HepG2 (cell line): ENCODE measurements at regions not wholly inside any gene's neighbourhood (a gene's known extent, or its start where the extent isn't known, plus 50 kb on each side); places are given as distances from the start of the nearest gene placed in this dataset.

ENCODE experiments used
- ATAC-seq: fragments of 200-7000 bp; cut with Tn5 transposase; 3 replicates; pipeline ENCODE4 v1.9.1; 2020; ENCODE audit warnings: mild to moderate bottlenecking, moderate library complexity
- BruUV-seq: library from RNA; stranded (reverse); fragments of 400-500 nt; replicated peaks from 2 replicates; lab custom pipeline; 2021; lab: Mats Ljungman, UMichigan
- CTCF ChIA-PET: fragments of 300-600 bp; formaldehyde crosslinking; extraction: SDS; loops from one replicate; lab custom pipeline; 2021; ENCODE audit warnings: low total read pairs, inconsistent platforms, low intra/inter-chr PET ratio; lab: Yijun Ruan, JAX
- POLR2A ChIA-PET: fragments of 350-600 bp; sonication (Branson Sonifier 250); formaldehyde crosslinking; loops from one replicate; lab custom pipeline; 2020; ENCODE audit warnings: antibody characterized with exemption, inconsistent platforms; lab: Yijun Ruan, JAX
- DNase-seq: peaks from one replicate; pipeline ENCODE4 v3.0.0-alpha.2; 2015; ENCODE audit warnings: low spot score
- FAIRE-seq: peaks from 3 replicates; lab custom pipeline; 2011; peaks lifted over from hg19 to GRCh38; lab: Jason Lieb, UNC
- H2AFZ ChIP-seq: one replicate; pipeline ENCODE4 v1.6.1; 2011; ENCODE audit warnings: low read length, inconsistent platforms
- H3K27ac ChIP-seq: fragments of 300-600 bp; 3 replicates; pipeline ENCODE4 v1.8.0; 2011; ENCODE audit warnings: mixed run types, mild to moderate bottlenecking, mixed read lengths, low read length, inconsistent platforms; ENCODE audit not compliant: insufficient read depth; ENCODE audit errors: extremely low read length
- H3K27me3 ChIP-seq, 2 experiments: fragments of 200-600 bp in 1 of 2; 2 replicates in 1 of 2; 3 replicates in 1 of 2; pipeline versions ENCODE4 v1.6.0 to v1.8.0; 2011; ENCODE audit warnings: low read length in 2 of 2, mild to moderate bottlenecking in 2 of 2, moderate library complexity in 2 of 2, inconsistent platforms in 1 of 2; ENCODE audit not compliant: insufficient read depth in 2 of 2, control insufficient read depth in 1 of 2
- H3K36me3 ChIP-seq, 2 experiments: fragments of 200-600 bp in 1 of 2; replicated peaks in 1 of 2; 2 replicates in 1 of 2; 3 replicates in 1 of 2; pipeline versions ENCODE4 v1.5.1 to v1.8.0; 2011; ENCODE audit warnings: low read length in 2 of 2, inconsistent platforms in 1 of 2; ENCODE audit not compliant: insufficient read depth in 2 of 2, control insufficient read depth in 1 of 2
- H3K4me1 ChIP-seq: 2 replicates; pipeline ENCODE4 v1.5.1; 2012; ENCODE audit warnings: low read length, inconsistent platforms; ENCODE audit not compliant: insufficient read depth
- H3K4me2 ChIP-seq: 2 replicates; pipeline ENCODE4 v1.6.0; 2011; ENCODE audit warnings: low read depth, low read length, inconsistent platforms
- H3K4me3 ChIP-seq, 3 experiments: fragments of 200-600 bp in 1 of 3; sonication (generic), shearing (Covaris generic) in 1 of 3; replicated peaks in 1 of 3; 2 replicates each; pipeline ENCODE4 v1.5.1; 2011 to 2016; ENCODE audit warnings: low read length in 3 of 3, inconsistent platforms in 2 of 3, low read depth in 2 of 3, mild to moderate bottlenecking in 2 of 3, control low read depth in 1 of 3, mixed read lengths in 1 of 3; ENCODE audit not compliant: insufficient read depth in 1 of 3
- H3K79me2 ChIP-seq: one replicate; pipeline ENCODE4 v1.6.1; 2011; ENCODE audit warnings: low read length, inconsistent platforms; ENCODE audit not compliant: insufficient read depth
- H3K9ac ChIP-seq: 2 replicates; pipeline ENCODE4 v1.6.0; 2011; ENCODE audit warnings: mild to moderate bottlenecking, low read depth, low read length, inconsistent platforms; ENCODE audit not compliant: insufficient read depth
- H3K9me3 ChIP-seq: 2 replicates; pipeline ENCODE4 v1.5.1; 2012; ENCODE audit warnings: mild to moderate bottlenecking, low read length
- H4K20me1 ChIP-seq: 2 replicates; pipeline ENCODE4 v1.6.0; 2011; ENCODE audit warnings: inconsistent platforms, mild to moderate bottlenecking, low read length, moderate library complexity; ENCODE audit not compliant: insufficient read depth
- ARHGAP35 ChIP-seq: sonication (generic); formaldehyde crosslinking; IDR thresholded peaks from 2 replicates; pipeline ENCODE4 v1.9.0; 2022; ENCODE audit warnings: mild to moderate bottlenecking, inconsistent platforms, moderate library complexity, missing genetic modification reagents, borderline replicate concordance
- CENPT ChIP-seq: sonication (generic); formaldehyde crosslinking; IDR thresholded peaks from 2 replicates; pipeline ENCODE4 v1.8.0; 2022; ENCODE audit warnings: low read depth, mild to moderate bottlenecking, moderate library complexity, missing genetic modification reagents
- DDIT3 ChIP-seq: sonication (generic); formaldehyde crosslinking; IDR thresholded peaks from 2 replicates; pipeline ENCODE4 v1.4.0; 2020; ENCODE audit warnings: mild to moderate bottlenecking, missing genetic modification reagents
- DMTF1 ChIP-seq: sonication (generic); formaldehyde crosslinking; IDR thresholded peaks from 2 replicates; pipeline ENCODE4 v1.4.0; 2020; ENCODE audit warnings: mild to moderate bottlenecking, missing genetic modification reagents
- GFI1 ChIP-seq: sonication (generic); formaldehyde crosslinking; IDR thresholded peaks from 2 replicates; pipeline ENCODE4 v1.5.0; 2020; ENCODE audit warnings: missing genetic modification reagents, mild to moderate bottlenecking, borderline replicate concordance
- GTF3A ChIP-seq: sonication (generic); formaldehyde crosslinking; conservative IDR thresholded peaks from 2 replicates; pipeline ENCODE4 v1.4.0; 2020; ENCODE audit warnings: mild to moderate bottlenecking, missing genetic modification reagents
- MZF1 ChIP-seq: sonication (generic); formaldehyde crosslinking; IDR thresholded peaks from 2 replicates; pipeline ENCODE4 v1.8.1; 2023; ENCODE audit warnings: mild to moderate bottlenecking, missing genetic modification reagents, borderline replicate concordance
- NFKBIZ ChIP-seq: IDR thresholded peaks from 2 replicates; pipeline ENCODE4 v1.6.1; 2018; ENCODE audit warnings: missing genetic modification reagents, missing compliant biosample characterization
- NFYB ChIP-seq: sonication (generic); formaldehyde crosslinking; IDR thresholded peaks from 2 replicates; pipeline ENCODE4 v1.4.0; 2020; ENCODE audit warnings: missing genetic modification reagents
- RELA ChIP-seq: sonication (generic); formaldehyde crosslinking; IDR thresholded peaks from 2 replicates; pipeline ENCODE4 v1.4.0; 2020; ENCODE audit warnings: missing genetic modification reagents
- SOX5 ChIP-seq: IDR thresholded peaks from 2 replicates; pipeline ENCODE4 v1.6.1; 2016; ENCODE audit warnings: borderline replicate concordance
- ZNF207 ChIP-seq: fragments of 450-650 bp; IDR thresholded peaks from 2 replicates; pipeline ENCODE4 v1.6.1; 2016; ENCODE audit warnings: antibody characterized with exemption, borderline replicate concordance
- ZNF275 ChIP-seq: sonication (generic); formaldehyde crosslinking; IDR thresholded peaks from 2 replicates; pipeline ENCODE4 v1.8.0; 2022; ENCODE audit warnings: missing genetic modification reagents, mild to moderate bottlenecking, inconsistent platforms, borderline replicate concordance
- in situ Hi-C: cut with HindIII; loops from 2 replicates; pipeline ENCODE4 v1.10.0; 2017; ENCODE audit warnings: low pct_unique_long_range_greater_than_20kb; ENCODE audit not compliant: extremely low pct_ligation_motif_present
- intact Hi-C: fragments of 100-400 bp; cut with micrococcal nuclease; formaldehyde crosslinking; loops from one replicate; pipeline ENCODE4 v1.10.0; 2022; ENCODE audit not compliant: unreplicated experiment

GRCh38 chr13:50539791-50540530 lies 303.5 kb downstream of the DLEU7 start:
- Histone ChIP-seq H3K79me2 (no peaks in the 10 kb centered on the region), H3K27me3 (no peaks in the 10 kb centered on the region), H3K4me2 (no peak overlapping the region), H3K9ac (no peak overlapping the region), H3K27ac (no peak overlapping the region), H3K4me1 (no peaks in the 10 kb centered on the region), H3K36me3 (no peaks in the 10 kb centered on the region), H3K4me3 (no peak overlapping the region), H2AFZ (no peak overlapping the region), H4K20me1 (no peaks in the 10 kb centered on the region), H3K9me3 (peaks cover 20% of the 10 kb centered on the region)
- ATAC-seq = no peak
- no peak for TF ChIP-seq DDIT3
- no peak for TF ChIP-seq SOX5
- TF ChIP-seq ARHGAP35 (CRISPR knock-in tag) = no peak
- TF ChIP-seq CENPT = no peak
- no peak for TF ChIP-seq NFYB (CRISPR knock-in tag)
- no peak for TF ChIP-seq NFKBIZ (CRISPR knock-in tag)
- no peak for TF ChIP-seq ZNF207
- TF ChIP-seq MZF1 (CRISPR knock-in tag) = no peak
- TF ChIP-seq RELA = no peak
- TF ChIP-seq GTF3A (CRISPR knock-in tag) = no peak
- no peak for TF ChIP-seq ZNF275
- TF ChIP-seq GFI1 = no peak
- no peak for TF ChIP-seq DMTF1 (CRISPR knock-in tag)
- BruUV-seq = no TSS peak
- intact Hi-C loops = no loop called here
- CTCF ChIA-PET = no interaction called here
- FAIRE-seq = no peak
- in situ Hi-C loops = loop anchor here (25.0 kb wide), 1 partner anchor 553 kb away; the partner anchor contains the start of gene TRIM13
- POLR2A ChIA-PET = no interaction called here
- DNase-seq = no peak
